Spleen (tissue), 11 donors: ENCODE measurements at regions not wholly inside any gene's neighbourhood (a gene's known extent, or its start where the extent isn't known, plus 50 kb on each side); places are given as distances from the start of the nearest gene placed in this dataset.

Source experiments
- DNase-seq: peaks from one replicate; pipeline ENCODE4 v3.0.0-alpha.2; 2020
- H3K27ac ChIP-seq, 8 donors: fragments of 200-600 bp; sonication (generic) in 7 of 8; 1 replicate in 4 of 8; 2 replicates in 4 of 8; pipeline versions ENCODE4 v1.5.0 to v1.8.0; 2016 to 2021; ENCODE audit warnings: inconsistent platforms in 4 of 8, mild to moderate bottlenecking in 4 of 8, moderate library complexity in 1 of 8
- H3K27me3 ChIP-seq, 7 donors: fragments of 200-600 bp; sonication (generic) in 6 of 7; replicated peaks in 1 of 7; 1 replicate in 4 of 7; 2 replicates in 3 of 7; pipeline versions ENCODE4 v1.5.0 to v1.8.0; 2016 to 2021; ENCODE audit warnings: inconsistent platforms in 3 of 7, mild to moderate bottlenecking in 1 of 7
- H3K36me3 ChIP-seq, 6 donors: fragments of 200-600 bp; sonication (generic) in 5 of 6; 1 replicate in 4 of 6; 2 replicates in 2 of 6; pipeline versions ENCODE4 v1.5.0 to v1.8.0; 2016 to 2021; ENCODE audit warnings: inconsistent platforms in 2 of 6
- H3K4me1 ChIP-seq, 6 donors: fragments of 200-600 bp; sonication (generic) in 5 of 6; 1 replicate in 3 of 6; 2 replicates in 3 of 6; pipeline versions ENCODE4 v1.5.0 to v1.8.0; 2016 to 2021; ENCODE audit warnings: inconsistent platforms in 3 of 6
- H3K4me3 ChIP-seq, 8 donors: fragments of 200-600 bp; sonication (generic) in 7 of 8; 1 replicate in 4 of 8; 2 replicates in 4 of 8; pipeline versions ENCODE4 v1.5.0 to v1.8.0; 2016 to 2021; ENCODE audit warnings: inconsistent platforms in 4 of 8, mild to moderate bottlenecking in 4 of 8, moderate library complexity in 2 of 8
- H3K9me3 ChIP-seq, 8 donors: fragments of 200-600 bp; sonication (generic) in 7 of 8; 1 replicate in 4 of 8; 2 replicates in 4 of 8; pipeline versions ENCODE4 v1.5.0 to v1.8.0; 2016 to 2021; ENCODE audit warnings: inconsistent platforms in 4 of 8
- POLR2A ChIP-seq, 3 donors: fragments of 450-650 bp; IDR thresholded peaks; one replicate each; pipeline ENCODE4 v1.5.1; 2017; ENCODE audit warnings: antibody characterized with exemption in 3 of 3, mild to moderate bottlenecking in 1 of 3
- POLR2AphosphoS5 ChIP-seq, 3 donors: sonication (generic); formaldehyde crosslinking; IDR thresholded peaks; one replicate each; pipeline ENCODE4 v1.5.1; 2017; ENCODE audit warnings: antibody characterized with exemption in 3 of 3
- WGBS, 5 donors: extraction: QIAGEN DNeasy Blood & Tissue Kit in 3 of 5; methylation state at CpG; one replicate each; pipeline versions ENCODE4 v1.1.5 to v1.1.7; 2013 to 2018; 5-methylcytosine and 5-hydroxymethylcytosine counted together
- intact Hi-C: fragments of 100-400 bp; cut with DNase I; formaldehyde crosslinking; loops from one replicate; pipeline ENCODE4 v1.15.0; 2023; ENCODE audit warnings: low total_unique reads
- TF ChIP-seq, protein P1 (sequence below), 11 experiments: fragments of 200-600 bp in 7 of 11; fragments of 450-650 bp in 4 of 11; sonication (generic) in 4 of 11; IDR thresholded peaks in 8 of 11; conservative IDR thresholded peaks in 3 of 11; 1 replicate in 7 of 11; 2 replicates in 4 of 11; pipeline versions ENCODE4 v1.4.0 to v1.8.0; 2016 to 2021; ENCODE audit warnings: antibody characterized with exemption in 11 of 11, inconsistent platforms in 4 of 11, mild to moderate bottlenecking in 1 of 11
- donor health status: healthy with polysubstance abuse.
- donor health status: DM: no; HTN: no; CAD: no; lungs with moderate emphysema.
- donor health status: DM: no; HTN: no; CAD: no.
- donor health status: Bipolar disorder and iron deficiency.
- donor health status: healthy.
- donor health status: DM: no; HTN: no; CAD: no.
- donor health status: DM: yes; HTN: yes; CAD: no.

DNA sequence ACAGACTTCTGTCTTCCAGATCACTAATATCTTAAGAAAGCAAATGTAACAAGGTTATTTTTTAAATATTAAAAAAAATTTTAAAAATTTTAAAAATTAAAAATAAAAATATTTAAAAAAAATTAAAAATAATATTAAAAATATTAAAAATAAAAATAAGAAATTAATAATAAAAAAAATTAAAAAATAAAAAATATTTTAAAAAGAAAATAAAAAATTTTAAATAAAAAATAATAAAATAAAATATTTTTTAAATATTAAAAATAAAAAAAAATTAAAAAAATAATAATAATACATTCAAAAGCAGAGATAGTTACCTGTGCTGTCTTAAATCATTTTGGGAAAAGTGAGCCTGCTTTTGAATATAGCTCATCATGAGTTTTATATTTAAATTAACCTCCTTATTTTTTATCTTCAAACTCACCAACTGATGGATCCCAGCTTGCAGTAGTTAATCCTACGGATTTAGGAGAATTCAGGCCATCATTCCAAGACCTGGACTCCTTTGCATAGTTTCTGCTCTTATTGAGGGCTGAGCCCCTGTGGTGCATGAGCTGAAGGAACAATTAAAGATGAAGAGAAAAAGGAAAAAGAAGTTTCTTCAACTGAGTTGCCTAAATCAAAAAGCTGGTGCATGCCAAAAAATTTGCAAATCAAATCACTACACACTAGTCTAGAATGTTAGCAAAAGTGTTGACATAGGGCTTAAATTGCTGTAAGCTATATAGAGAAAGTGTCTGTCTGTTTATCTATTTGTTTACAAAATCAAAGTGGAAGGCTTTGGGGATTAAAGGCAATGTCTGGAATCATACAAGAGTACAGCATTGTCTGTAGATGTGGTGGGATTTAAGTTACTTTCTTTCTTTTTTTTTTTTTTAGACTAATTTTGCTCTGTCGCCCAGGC, 50.5 kb upstream of the ZNF438 start:
- TF ChIP-seq POLR2AphosphoS5 (IDR thresholded peaks at IDR 0.05) (no peak), POLR2A (IDR thresholded peaks at IDR 0.05) (no peak)
- TF ChIP-seq, protein P1, sequence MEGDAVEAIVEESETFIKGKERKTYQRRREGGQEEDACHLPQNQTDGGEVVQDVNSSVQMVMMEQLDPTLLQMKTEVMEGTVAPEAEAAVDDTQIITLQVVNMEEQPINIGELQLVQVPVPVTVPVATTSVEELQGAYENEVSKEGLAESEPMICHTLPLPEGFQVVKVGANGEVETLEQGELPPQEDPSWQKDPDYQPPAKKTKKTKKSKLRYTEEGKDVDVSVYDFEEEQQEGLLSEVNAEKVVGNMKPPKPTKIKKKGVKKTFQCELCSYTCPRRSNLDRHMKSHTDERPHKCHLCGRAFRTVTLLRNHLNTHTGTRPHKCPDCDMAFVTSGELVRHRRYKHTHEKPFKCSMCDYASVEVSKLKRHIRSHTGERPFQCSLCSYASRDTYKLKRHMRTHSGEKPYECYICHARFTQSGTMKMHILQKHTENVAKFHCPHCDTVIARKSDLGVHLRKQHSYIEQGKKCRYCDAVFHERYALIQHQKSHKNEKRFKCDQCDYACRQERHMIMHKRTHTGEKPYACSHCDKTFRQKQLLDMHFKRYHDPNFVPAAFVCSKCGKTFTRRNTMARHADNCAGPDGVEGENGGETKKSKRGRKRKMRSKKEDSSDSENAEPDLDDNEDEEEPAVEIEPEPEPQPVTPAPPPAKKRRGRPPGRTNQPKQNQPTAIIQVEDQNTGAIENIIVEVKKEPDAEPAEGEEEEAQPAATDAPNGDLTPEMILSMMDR (IDR thresholded peaks at IDR 0.05 in 8 of 11, conservative IDR thresholded peaks at IDR 0.05 in 3 of 11), result no peak
- intact Hi-C loops, result no loop called here
- H3K4me3 ChIP-seq, result no peak overlapping the region
- H3K27me3 ChIP-seq, result no peaks in the 10 kb centered on the region
- no peaks in the 10 kb centered on the region for H3K9me3 ChIP-seq
- WGBS, 5 donors, result 82 to 97% (median 92%) methylated on average over 2 of the region's 2 CpGs
- H3K27ac ChIP-seq, result no peak overlapping the region
- no peak for DNase-seq
- no peaks in the 10 kb centered on the region for H3K36me3 ChIP-seq
- peaks cover 0 to 5% (median 0%) of the 10 kb centered on the region in 6 donors for H3K4me1 ChIP-seq

DNA sequence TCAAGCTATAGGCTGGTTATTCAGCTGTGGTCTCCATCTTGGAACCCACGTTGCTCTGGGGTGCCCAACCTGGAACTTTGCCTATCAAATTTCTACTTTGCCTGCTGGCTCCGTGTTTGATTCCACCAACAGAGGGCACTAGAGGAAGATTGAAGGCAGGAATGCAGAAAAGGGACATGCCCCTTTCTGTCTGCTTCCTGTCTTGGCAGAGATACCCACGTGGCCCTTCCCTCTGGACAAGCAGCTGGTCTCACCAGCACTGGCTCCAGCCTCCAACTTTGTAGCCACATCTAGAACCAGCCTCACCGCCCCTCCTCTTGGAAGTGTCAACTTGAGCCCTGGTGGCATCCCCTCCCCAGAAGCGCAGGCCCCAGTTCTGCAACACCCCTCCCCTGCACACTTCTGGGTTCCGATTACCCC, 52.1 kb upstream of the ZNF438 start:
- Histone ChIP-seq H3K27ac (no peak overlapping the region), H3K36me3 (no peaks in the 10 kb centered on the region), H3K4me3 (no peak overlapping the region), H3K27me3 (no peaks in the 10 kb centered on the region), H3K9me3 (no peaks in the 10 kb centered on the region), H3K4me1 (peaks cover 0 to 5% (median 0%) of the 10 kb centered on the region in 6 donors)
- no peak for TF ChIP-seq POLR2AphosphoS5 (IDR thresholded peaks at IDR 0.05)
- TF ChIP-seq, protein P1 (IDR thresholded peaks at IDR 0.05 in 8 of 11, conservative IDR thresholded peaks at IDR 0.05 in 3 of 11), result peak in 8 of 11 experiments; percentile 16 to 65 (median 52)
- TF ChIP-seq POLR2A (IDR thresholded peaks at IDR 0.05), result no peak
- intact Hi-C loops, result no loop called here
- no peak for DNase-seq
- 44 to 48% (median 44%) methylated on average over 6 of the region's 6 CpGs for WGBS, 5 donors

DNA sequence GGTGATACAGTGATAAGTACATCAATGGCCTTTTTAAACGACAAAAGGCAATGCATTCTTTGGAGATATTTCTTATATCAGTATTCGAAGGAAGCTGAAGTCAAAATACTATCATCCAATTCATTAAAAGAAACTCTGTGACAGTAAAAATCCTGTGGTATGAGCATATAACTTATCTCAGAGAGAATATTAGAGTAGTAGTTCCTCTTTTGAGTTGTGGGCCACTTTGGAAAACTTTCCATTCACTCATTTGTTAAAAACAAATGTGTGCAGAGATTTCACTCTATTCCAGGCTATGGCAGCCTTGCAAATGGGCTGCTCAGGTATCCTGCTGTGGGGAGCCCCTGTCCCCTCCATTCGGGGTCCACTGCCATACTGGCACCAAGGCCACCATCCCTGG, 55.3 kb upstream of the ZNF438 start:
- Histone ChIP-seq H3K27ac (no peak overlapping the region), H3K27me3 (no peaks in the 10 kb centered on the region), H3K4me1 (peaks cover 0 to 19% (median 0%) of the 10 kb centered on the region in 6 donors), H3K9me3 (no peaks in the 10 kb centered on the region), H3K4me3 (no peak overlapping the region), H3K36me3 (no peaks in the 10 kb centered on the region)
- TF ChIP-seq, protein P1 (IDR thresholded peaks at IDR 0.05 in 8 of 11, conservative IDR thresholded peaks at IDR 0.05 in 3 of 11), result no peak
- TF ChIP-seq POLR2AphosphoS5 (IDR thresholded peaks at IDR 0.05), result no peak
- no peak for TF ChIP-seq POLR2A (IDR thresholded peaks at IDR 0.05)
- intact Hi-C loops, result no loop called here
- DNase-seq, result no peak
- 76 to 82% (median 79%) methylated on average over 3 of the region's 3 CpGs for WGBS, 5 donors

DNA sequence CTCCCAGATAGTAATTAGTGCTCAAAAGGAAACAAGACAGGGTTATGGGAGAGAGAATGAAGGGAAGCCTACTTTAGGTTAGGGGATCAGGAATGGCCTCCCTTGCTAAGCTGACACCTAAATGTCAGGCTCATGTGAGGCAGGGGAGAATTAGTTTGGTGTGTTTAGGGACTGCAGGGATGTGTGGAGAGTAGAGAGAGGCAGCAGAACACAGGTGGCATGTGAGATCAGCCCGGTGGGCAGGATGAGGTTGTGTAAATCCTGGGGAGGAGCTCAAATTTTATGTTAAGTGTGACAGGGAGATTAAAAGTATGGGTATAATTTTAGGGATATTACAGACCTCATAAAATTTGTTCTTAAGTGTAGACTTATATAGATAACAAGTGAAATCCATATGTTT, 56.2 kb upstream of the ZNF438 start:
- Histone ChIP-seq H3K36me3 (no peaks in the 10 kb centered on the region), H3K9me3 (no peaks in the 10 kb centered on the region), H3K4me1 (peaks cover 0 to 19% (median 0%) of the 10 kb centered on the region in 6 donors), H3K4me3 (no peak overlapping the region), H3K27ac (no peak overlapping the region), H3K27me3 (no peaks in the 10 kb centered on the region)
- intact Hi-C loops, result no loop called here
- TF ChIP-seq POLR2A (IDR thresholded peaks at IDR 0.05), result no peak
- TF ChIP-seq, protein P1 (IDR thresholded peaks at IDR 0.05 in 8 of 11, conservative IDR thresholded peaks at IDR 0.05 in 3 of 11), result no peak
- TF ChIP-seq POLR2AphosphoS5 (IDR thresholded peaks at IDR 0.05), result no peak
- no peak for DNase-seq
- 46 to 79% (median 63%) methylated on average over 1 of the region's 1 CpG for WGBS, 5 donors
